IMR-90 (cell line): ENCODE measurements at regions not wholly inside any gene's neighbourhood (a gene's known extent, or its start where the extent isn't known, plus 50 kb on each side); places are given as distances from the start of the nearest gene placed in this dataset.

Experiments
- ATAC-seq: fragments of 200-7000 bp; cut with Tn5 transposase; 2 replicates; pipeline ENCODE4 v1.9.1; 2020; ENCODE audit warnings: low read depth, mild to moderate bottlenecking, moderate library complexity
- BruUV-seq: library from RNA; stranded (reverse); fragments of 400-500 nt; replicated peaks from 2 replicates; lab custom pipeline; 2021; lab: Mats Ljungman, UMichigan
- CTCF ChIA-PET: fragments of 300-600 bp; formaldehyde crosslinking; extraction: SDS; loops from one replicate; lab custom pipeline; 2021; ENCODE audit warnings: antibody characterized with exemption; lab: Yijun Ruan, JAX
- POLR2A ChIA-PET: fragments of 300-600 bp; sonication (Branson Sonifier 250); formaldehyde crosslinking; loops from one replicate; lab custom pipeline; 2022; ENCODE audit warnings: antibody characterized with exemption; ENCODE audit not compliant: unreplicated experiment; lab: Charles Lee
- DNase-seq: peaks from one replicate; pipeline ENCODE4 v3.0.0; 2013
- H2AFZ ChIP-seq: replicated peaks from 2 replicates; pipeline ENCODE3; 2013; ENCODE audit warnings: low read length, mild to moderate bottlenecking; ENCODE audit not compliant: poor library complexity
- H2AK5ac ChIP-seq: 2 replicates; pipeline ENCODE4 v1.6.1; 2013; ENCODE audit warnings: low read depth, low read length, inconsistent platforms
- H2AK9ac ChIP-seq: replicated peaks from 2 replicates; pipeline ENCODE3; 2013; ENCODE audit warnings: mild to moderate bottlenecking, low read depth, low read length, moderate library complexity; ENCODE audit not compliant: poor library complexity
- H2BK120ac ChIP-seq: 2 replicates; pipeline ENCODE4 v1.6.1; 2013; ENCODE audit warnings: low read depth, low read length, inconsistent platforms
- H2BK15ac ChIP-seq: 3 replicates; pipeline ENCODE4 v1.6.1; 2013; ENCODE audit warnings: low read depth, low read length, inconsistent platforms
- H2BK20ac ChIP-seq: 2 replicates; pipeline ENCODE4 v1.6.1; 2013; ENCODE audit warnings: low read depth, mild to moderate bottlenecking, inconsistent platforms, low read length, moderate library complexity
- H2BK5ac ChIP-seq: 2 replicates; pipeline ENCODE4 v1.6.1; 2013; ENCODE audit warnings: mild to moderate bottlenecking, low read depth, low read length, inconsistent platforms; ENCODE audit not compliant: poor library complexity, severe bottlenecking
- H3K14ac ChIP-seq: replicated peaks from 2 replicates; pipeline ENCODE4 v1.6.1; 2013; ENCODE audit warnings: low read depth, low read length, inconsistent platforms
- H3K18ac ChIP-seq: 2 replicates; pipeline ENCODE4 v1.6.1; 2013; ENCODE audit warnings: low read depth, low read length, control low read depth
- H3K23ac ChIP-seq: 2 replicates; pipeline ENCODE4 v1.6.1; 2013; ENCODE audit warnings: low read depth, low read length, inconsistent platforms
- H3K27ac ChIP-seq: 2 replicates; pipeline ENCODE4 v1.5.1; 2013; ENCODE audit warnings: mild to moderate bottlenecking, control low read depth, low read length; ENCODE audit not compliant: insufficient read depth
- H3K27me3 ChIP-seq: 2 replicates; pipeline ENCODE4 v1.6.1; 2013; ENCODE audit warnings: low read length; ENCODE audit not compliant: control insufficient read depth, insufficient read depth
- H3K36me3 ChIP-seq: 2 replicates; pipeline ENCODE4 v1.6.1; 2013; ENCODE audit warnings: low read length, mixed read lengths; ENCODE audit not compliant: control insufficient read depth, insufficient read depth
- H3K4ac ChIP-seq: 2 replicates; pipeline ENCODE4 v1.6.1; 2013; ENCODE audit warnings: low read depth, low read length, inconsistent platforms
- H3K4me1 ChIP-seq: 2 replicates; pipeline ENCODE4 v1.6.1; 2013; ENCODE audit warnings: low read length, mixed read lengths; ENCODE audit not compliant: control insufficient read depth, insufficient read depth
- H3K4me2 ChIP-seq: 2 replicates; pipeline ENCODE4 v1.6.1; 2013; ENCODE audit warnings: low read depth, mild to moderate bottlenecking, control low read depth, low read length, moderate library complexity
- H3K4me3 ChIP-seq: 2 replicates; pipeline ENCODE4 v1.5.1; 2013; ENCODE audit warnings: low read depth, mild to moderate bottlenecking, control low read depth, low read length, moderate library complexity; ENCODE audit not compliant: insufficient read depth
- H3K56ac ChIP-seq: 2 replicates; pipeline ENCODE4 v1.6.1; 2013; ENCODE audit warnings: low read length, inconsistent platforms; ENCODE audit not compliant: insufficient read depth; ENCODE audit errors: extremely low read depth
- H3K79me1 ChIP-seq, 2 experiments: 2 replicates each; pipeline ENCODE4 v1.6.1; 2013; ENCODE audit warnings: low read length in 2 of 2, inconsistent platforms in 1 of 2, low read depth in 1 of 2
- H3K9ac ChIP-seq: 2 replicates; pipeline ENCODE4 v1.6.1; 2013; ENCODE audit warnings: low read depth, low read length, control low read depth
- H3K9me1 ChIP-seq: 2 replicates; pipeline ENCODE4 v1.6.1; 2013; ENCODE audit warnings: low read length, inconsistent platforms; ENCODE audit not compliant: insufficient read depth
- H3K9me3 ChIP-seq: 2 replicates; pipeline ENCODE4 v1.6.1; 2013; ENCODE audit warnings: low read length; ENCODE audit not compliant: control insufficient read depth, insufficient read depth
- H4K20me1 ChIP-seq: 2 replicates; pipeline ENCODE4 v1.6.1; 2013; ENCODE audit warnings: low read length, inconsistent platforms; ENCODE audit not compliant: insufficient read depth
- H4K5ac ChIP-seq: 2 replicates; pipeline ENCODE4 v1.6.1; 2013; ENCODE audit warnings: mild to moderate bottlenecking, low read depth, low read length, control low read depth
- H4K8ac ChIP-seq, 2 experiments: 2 replicates each; pipeline ENCODE4 v1.6.1; 2013; ENCODE audit warnings: low read depth in 2 of 2, low read length in 2 of 2, control low read depth in 1 of 2, inconsistent platforms in 1 of 2
- H4K91ac ChIP-seq: 2 replicates; pipeline ENCODE4 v1.6.1; 2013; ENCODE audit warnings: low read depth, low read length, inconsistent platforms; ENCODE audit not compliant: insufficient read depth
- BHLHE40 ChIP-seq: fragments of 150-350 bp; IDR thresholded peaks from 2 replicates; pipeline ENCODE4 v1.6.1; 2016; ENCODE audit warnings: mild to moderate bottlenecking, low read depth, low read length
- CEBPB ChIP-seq: IDR thresholded peaks from 2 replicates; pipeline ENCODE4 v1.6.1; 2012; ENCODE audit warnings: low read depth, low read length, improper control_type of control experiment
- CHD1 ChIP-seq: IDR thresholded peaks from 2 replicates; pipeline ENCODE4 v1.6.1; 2012; ENCODE audit warnings: low read depth, low read length, improper control_type of control experiment
- FOS ChIP-seq: fragments of 150-350 bp; IDR thresholded peaks from 2 replicates; pipeline ENCODE4 v1.6.1; 2016; ENCODE audit warnings: low read depth, low read length
- MAFK ChIP-seq: IDR thresholded peaks from 2 replicates; pipeline ENCODE4 v1.6.1; 2012; ENCODE audit warnings: low read depth, low read length, improper control_type of control experiment
- MAZ ChIP-seq: IDR thresholded peaks from 2 replicates; pipeline ENCODE4 v1.6.1; 2012; ENCODE audit warnings: low read depth, mild to moderate bottlenecking, low read length, improper control_type of control experiment, moderate library complexity, borderline replicate concordance
- MXI1 ChIP-seq: IDR thresholded peaks from 2 replicates; pipeline ENCODE4 v1.6.1; 2012; ENCODE audit warnings: low read depth, mild to moderate bottlenecking, low read length, moderate library complexity, borderline replicate concordance
- NFE2L2 ChIP-seq: fragments of 150-350 bp; IDR thresholded peaks from 2 replicates; pipeline ENCODE4 v1.6.1; 2016; ENCODE audit warnings: low read depth, mild to moderate bottlenecking, low read length
- POLR2A ChIP-seq: IDR thresholded peaks from 2 replicates; pipeline ENCODE4 v1.6.1; 2012; ENCODE audit warnings: mild to moderate bottlenecking, low read depth, low read length
- RAD21 ChIP-seq: IDR thresholded peaks from 2 replicates; pipeline ENCODE4 v1.6.1; 2012; ENCODE audit warnings: low read length, improper control_type of control experiment
- RCOR1 ChIP-seq: IDR thresholded peaks from 2 replicates; pipeline ENCODE4 v1.6.1; 2012; ENCODE audit warnings: mild to moderate bottlenecking, low read length, improper control_type of control experiment; ENCODE audit not compliant: insufficient replicate concordance
- RFX5 ChIP-seq: IDR thresholded peaks from 2 replicates; pipeline ENCODE4 v1.8.0; 2012; ENCODE audit warnings: low read depth, mild to moderate bottlenecking, low read length, moderate library complexity
- SMC3 ChIP-seq: fragments of 150-350 bp; IDR thresholded peaks from 2 replicates; pipeline ENCODE4 v1.6.1; 2016; ENCODE audit warnings: low read depth, mild to moderate bottlenecking, antibody characterized with exemption, low read length, moderate library complexity
- WGBS, 2 experiments: methylation state at CpG; one replicate each; pipeline versions ENCODE4 v1.1.5 to v1.1.7; 2013; ENCODE audit warnings: missing lambda C conversion rate in 2 of 2; ENCODE audit not compliant: insufficient read length in 1 of 2; ENCODE audit errors: extremely low coverage in 2 of 2; 5-methylcytosine and 5-hydroxymethylcytosine counted together
- dilution Hi-C: fragments of 300-500 bp; cut with HindIII; formaldehyde crosslinking; loops from one replicate; pipeline ENCODE4 v1.14.3; 2018; ENCODE audit warnings: low sequenced_read_pairs; ENCODE audit not compliant: unreplicated experiment
- in situ Hi-C: fragments of 300-500 bp; cut with MboI; formaldehyde crosslinking; loops from 3 replicates; pipeline ENCODE4 v1.14.3; 2019; ENCODE audit warnings: low sequenced_read_pairs, inconsistent platforms, mixed read lengths
- intact Hi-C: fragments of 100-400 bp; cut with micrococcal nuclease; formaldehyde crosslinking; loops from 2 replicates; pipeline ENCODE4 v1.10.0; 2022
- TF ChIP-seq, protein P1 (sequence below): conservative IDR thresholded peaks from 2 replicates; pipeline ENCODE4 v1.5.1; 2012; ENCODE audit warnings: mild to moderate bottlenecking, low read depth, low read length, improper control_type of control experiment
- TF ChIP-seq, protein P2 (sequence below): fragments of 150-350 bp; IDR thresholded peaks from 2 replicates; pipeline ENCODE4 v1.6.1; 2017; ENCODE audit warnings: mild to moderate bottlenecking, antibody characterized with exemption, low read length, low read depth
- TF ChIP-seq, protein P3 (sequence below): fragments of 150-350 bp; IDR thresholded peaks from 2 replicates; pipeline ENCODE4 v1.6.1; 2016; ENCODE audit warnings: low read depth, mild to moderate bottlenecking, low read length, moderate library complexity, borderline replicate concordance

DNA sequence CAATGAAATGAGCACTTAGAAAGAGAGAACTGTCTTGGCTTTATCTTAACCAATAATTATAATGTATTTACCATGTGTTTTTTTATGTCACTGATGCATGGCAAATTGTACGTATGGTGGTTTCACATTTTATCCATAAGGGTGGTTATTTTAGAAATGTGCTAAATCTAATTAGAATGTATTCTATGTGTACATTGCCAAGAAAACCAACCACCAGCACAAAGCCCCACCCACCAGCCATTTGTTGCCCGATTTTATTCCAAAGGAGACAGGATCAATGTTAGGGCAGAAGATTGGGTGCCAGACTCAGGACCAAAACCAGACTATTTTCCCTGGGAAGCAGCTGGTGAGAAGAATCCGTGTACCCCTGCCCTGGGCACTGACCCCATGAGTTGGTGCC lies 63.0 kb upstream of the SOX1 start:
- dilution Hi-C loops (no loop called here), intact Hi-C loops (no loop called here), in situ Hi-C loops (no loop called here)
- H3K9ac ChIP-seq: no peak overlapping the region
- no peak overlapping the region for H4K8ac ChIP-seq
- no peaks in the 10 kb centered on the region for H3K4me1 ChIP-seq
- no peak overlapping the region for H2AK9ac ChIP-seq
- no peak overlapping the region for H3K56ac ChIP-seq
- no peak overlapping the region for H3K4ac ChIP-seq
- no peaks in the 10 kb centered on the region for H3K9me1 ChIP-seq
- no peak overlapping the region for H4K91ac ChIP-seq
- no peaks in the 10 kb centered on the region for H4K20me1 ChIP-seq
- no peak overlapping the region for H2BK5ac ChIP-seq
- no peaks in the 10 kb centered on the region for H3K79me1 ChIP-seq
- H3K14ac ChIP-seq: no peak overlapping the region
- ChIA-PET POLR2A (no interaction called here), CTCF (no interaction called here)
- H2AK5ac ChIP-seq: no peak overlapping the region
- no peak for TF ChIP-seq NFE2L2
- TF ChIP-seq POLR2A: no peak
- TF ChIP-seq MAFK: no peak
- TF ChIP-seq, protein P1, sequence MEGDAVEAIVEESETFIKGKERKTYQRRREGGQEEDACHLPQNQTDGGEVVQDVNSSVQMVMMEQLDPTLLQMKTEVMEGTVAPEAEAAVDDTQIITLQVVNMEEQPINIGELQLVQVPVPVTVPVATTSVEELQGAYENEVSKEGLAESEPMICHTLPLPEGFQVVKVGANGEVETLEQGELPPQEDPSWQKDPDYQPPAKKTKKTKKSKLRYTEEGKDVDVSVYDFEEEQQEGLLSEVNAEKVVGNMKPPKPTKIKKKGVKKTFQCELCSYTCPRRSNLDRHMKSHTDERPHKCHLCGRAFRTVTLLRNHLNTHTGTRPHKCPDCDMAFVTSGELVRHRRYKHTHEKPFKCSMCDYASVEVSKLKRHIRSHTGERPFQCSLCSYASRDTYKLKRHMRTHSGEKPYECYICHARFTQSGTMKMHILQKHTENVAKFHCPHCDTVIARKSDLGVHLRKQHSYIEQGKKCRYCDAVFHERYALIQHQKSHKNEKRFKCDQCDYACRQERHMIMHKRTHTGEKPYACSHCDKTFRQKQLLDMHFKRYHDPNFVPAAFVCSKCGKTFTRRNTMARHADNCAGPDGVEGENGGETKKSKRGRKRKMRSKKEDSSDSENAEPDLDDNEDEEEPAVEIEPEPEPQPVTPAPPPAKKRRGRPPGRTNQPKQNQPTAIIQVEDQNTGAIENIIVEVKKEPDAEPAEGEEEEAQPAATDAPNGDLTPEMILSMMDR: no peak
- TF ChIP-seq MXI1: no peak
- TF ChIP-seq, protein P2, sequence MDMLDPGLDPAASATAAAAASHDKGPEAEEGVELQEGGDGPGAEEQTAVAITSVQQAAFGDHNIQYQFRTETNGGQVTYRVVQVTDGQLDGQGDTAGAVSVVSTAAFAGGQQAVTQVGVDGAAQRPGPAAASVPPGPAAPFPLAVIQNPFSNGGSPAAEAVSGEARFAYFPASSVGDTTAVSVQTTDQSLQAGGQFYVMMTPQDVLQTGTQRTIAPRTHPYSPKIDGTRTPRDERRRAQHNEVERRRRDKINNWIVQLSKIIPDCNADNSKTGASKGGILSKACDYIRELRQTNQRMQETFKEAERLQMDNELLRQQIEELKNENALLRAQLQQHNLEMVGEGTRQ: no peak
- TF ChIP-seq BHLHE40: no peak
- no peak for TF ChIP-seq CEBPB
- no peak for TF ChIP-seq SMC3
- TF ChIP-seq RCOR1: no peak
- TF ChIP-seq RFX5: no peak
- no peak for TF ChIP-seq FOS
- TF ChIP-seq RAD21: no peak
- no peak for TF ChIP-seq MAZ
- TF ChIP-seq, protein P3, sequence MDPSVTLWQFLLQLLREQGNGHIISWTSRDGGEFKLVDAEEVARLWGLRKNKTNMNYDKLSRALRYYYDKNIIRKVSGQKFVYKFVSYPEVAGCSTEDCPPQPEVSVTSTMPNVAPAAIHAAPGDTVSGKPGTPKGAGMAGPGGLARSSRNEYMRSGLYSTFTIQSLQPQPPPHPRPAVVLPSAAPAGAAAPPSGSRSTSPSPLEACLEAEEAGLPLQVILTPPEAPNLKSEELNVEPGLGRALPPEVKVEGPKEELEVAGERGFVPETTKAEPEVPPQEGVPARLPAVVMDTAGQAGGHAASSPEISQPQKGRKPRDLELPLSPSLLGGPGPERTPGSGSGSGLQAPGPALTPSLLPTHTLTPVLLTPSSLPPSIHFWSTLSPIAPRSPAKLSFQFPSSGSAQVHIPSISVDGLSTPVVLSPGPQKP: no peak
- TF ChIP-seq CHD1: no peak
- H3K9me3 ChIP-seq: peaks cover 34% of the 10 kb centered on the region
- H2AFZ ChIP-seq: no peak overlapping the region
- no peak for DNase-seq
- H4K5ac ChIP-seq: no peak overlapping the region
- no peak overlapping the region for H3K18ac ChIP-seq
- H2BK20ac ChIP-seq: no peak overlapping the region
- BruUV-seq: no TSS peak
- H3K4me3 ChIP-seq: no peak overlapping the region
- no peaks in the 10 kb centered on the region for H3K36me3 ChIP-seq
- H3K27ac ChIP-seq: no peak overlapping the region
- no peaks in the 10 kb centered on the region for H3K27me3 ChIP-seq
- no peak overlapping the region for H2BK15ac ChIP-seq
- no peak for ATAC-seq
- no peak overlapping the region for H3K23ac ChIP-seq
- WGBS, 2 experiments: no CpG with 5 or more reads among the region's 3 CpGs
- H3K4me2 ChIP-seq: no peak overlapping the region
- H2BK120ac ChIP-seq: no peak overlapping the region
